ENCODE measurements at regions not wholly inside any gene's neighbourhood (a gene's known extent, or its start where the extent isn't known, plus 50 kb on each side); places are given as distances from the start of the nearest gene placed in this dataset.

DNA sequence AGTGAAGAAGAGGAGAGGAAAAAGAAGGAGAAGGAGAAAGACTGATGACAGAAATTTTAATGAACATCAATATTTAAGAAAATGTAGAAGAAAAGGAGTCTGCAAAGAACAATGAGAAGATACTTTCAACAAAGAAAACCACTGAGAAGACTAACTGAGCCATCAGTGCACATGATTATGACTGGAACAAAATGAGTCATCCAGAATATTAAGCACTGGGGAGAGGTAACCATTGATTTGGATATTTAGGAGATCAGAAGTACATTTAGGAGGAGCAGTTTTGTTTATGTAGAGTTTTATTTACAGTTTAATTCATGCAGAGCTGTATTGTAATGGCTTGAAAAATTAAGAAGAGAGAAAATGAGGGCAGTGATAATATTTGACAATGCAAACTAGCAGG, 159.1 kb downstream of the C12orf50 start:
- Histone ChIP-seq H3K79me2 (ENCODE audit: control insufficient read depth, insufficient read depth, low read length) (no peaks in the 10 kb centered on the region), H3K4me1 (ENCODE audit: control insufficient read depth in 2 of 2, insufficient read depth in 2 of 2, low read length in 2 of 2) (no peaks in the 10 kb centered on the region), H2AFZ (ENCODE audit: insufficient read depth, low read depth, low read length, poor library complexity, severe bottlenecking) (no peak overlapping the region), H3K9me3 (ENCODE audit: control extremely low read depth in 1 of 3, control insufficient read depth in 2 of 3, insufficient read depth in 1 of 3, low read length in 2 of 3) (no peaks in the 10 kb centered on the region), H3K27ac (ENCODE audit: low read length in 2 of 2) (no peak overlapping the region), H3K27me3 (replicated peaks in 1 of 4; ENCODE audit: control extremely low read depth in 1 of 4, control insufficient read depth in 3 of 4, insufficient read depth in 4 of 4, low read length in 3 of 4) (no peaks in the 10 kb centered on the region), H3K4me2 (replicated peaks; ENCODE audit: low read depth, low read length, poor library complexity, severe bottlenecking) (no peak overlapping the region), H4K20me1 (ENCODE audit: control insufficient read depth, insufficient read depth, low read length, poor library complexity, severe bottlenecking) (no peaks in the 10 kb centered on the region), H3K36me3 (replicated peaks in 1 of 2; ENCODE audit: control extremely low read depth in 1 of 2, control insufficient read depth in 1 of 2, extremely low read depth in 1 of 2, insufficient read depth in 2 of 2, low read length in 1 of 2) (no peaks in the 10 kb centered on the region), H3K9ac (ENCODE audit: low read length) (no peak overlapping the region), H3K4me3 (ENCODE audit: control extremely low read depth in 1 of 5, extremely low read depth in 1 of 5, insufficient read depth in 1 of 5, low read depth in 2 of 5, low read length in 4 of 5) (no peak overlapping the region)
- H3K27ac Mint-ChIP-seq = no peak overlapping the region
- ATAC-seq (ENCODE audit: low read depth) (no peak), DNase-seq (no peak)
- no peak for TF ChIP-seq CTCF (IDR thresholded peaks at IDR 0.05)
- no peak for TF ChIP-seq EZH2 (IDR thresholded peaks at IDR 0.05; ENCODE audit: borderline replicate concordance, insufficient read depth, low read depth, low read length, poor library complexity, severe bottlenecking)
- POLR2A ChIA-PET = no interaction called here
- no peak overlapping the region for H3K4me3 Mint-ChIP-seq
- H3K27me3 Mint-ChIP-seq = no peaks in the 10 kb centered on the region
- CTCF ChIA-PET = interaction anchor here (0.7 kb wide), 1 partner anchor 22 kb away, joined by 3 read pairs; no protein-coding TSS in a partner anchor
- H3K9me3 Mint-ChIP-seq (ENCODE audit: insufficient read depth) = no peaks in the 10 kb centered on the region
- intact Hi-C loops (cut with micrococcal nuclease) = no loop called here
- H3K4me1 Mint-ChIP-seq = no peaks in the 10 kb centered on the region

DNA sequence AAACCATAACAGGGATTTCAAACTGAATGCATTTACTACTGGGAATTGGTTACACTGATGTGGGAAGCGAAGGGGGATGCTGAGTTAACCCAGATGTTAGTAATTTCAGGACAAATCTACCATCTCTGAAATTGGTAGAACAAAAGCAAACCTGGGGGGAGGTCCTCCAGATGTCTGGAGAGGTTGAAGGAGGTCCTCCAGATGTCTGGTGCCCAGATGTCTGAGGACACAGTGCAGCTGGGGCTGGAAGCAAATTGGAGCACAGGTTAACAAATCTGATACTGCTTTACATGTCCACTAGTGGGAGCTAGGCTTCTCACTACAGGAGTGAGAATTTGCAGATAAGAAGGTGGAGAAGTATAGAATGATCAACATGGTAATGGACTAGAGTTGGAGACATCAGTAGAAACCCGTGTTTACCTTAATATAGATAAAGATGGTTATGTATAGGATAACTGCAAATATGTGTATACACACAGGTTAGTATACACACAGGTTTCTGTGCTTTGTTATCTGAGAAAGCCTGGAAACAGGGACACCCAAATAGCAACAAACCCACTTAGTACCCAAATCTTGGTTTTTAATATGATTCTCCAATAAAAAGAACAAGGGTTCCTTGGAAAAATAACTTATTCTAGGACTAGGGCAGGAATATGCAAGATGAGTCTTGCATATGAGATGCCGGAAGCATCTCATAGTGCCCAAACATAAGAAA, 162.5 kb downstream of the C12orf50 start:
- Histone ChIP-seq H3K9me3 (ENCODE audit: control extremely low read depth in 1 of 3, control insufficient read depth in 2 of 3, insufficient read depth in 1 of 3, low read length in 2 of 3) (no peaks in the 10 kb centered on the region), H3K4me1 (ENCODE audit: control insufficient read depth in 2 of 2, insufficient read depth in 2 of 2, low read length in 2 of 2) (no peaks in the 10 kb centered on the region), H3K9ac (ENCODE audit: low read length) (no peak overlapping the region), H4K20me1 (ENCODE audit: control insufficient read depth, insufficient read depth, low read length, poor library complexity, severe bottlenecking) (no peaks in the 10 kb centered on the region), H3K27ac (ENCODE audit: low read length in 2 of 2) (no peak overlapping the region), H3K4me3 (ENCODE audit: control extremely low read depth in 1 of 5, extremely low read depth in 1 of 5, insufficient read depth in 1 of 5, low read depth in 2 of 5, low read length in 4 of 5) (no peak overlapping the region), H3K4me2 (replicated peaks; ENCODE audit: low read depth, low read length, poor library complexity, severe bottlenecking) (no peak overlapping the region), H2AFZ (ENCODE audit: insufficient read depth, low read depth, low read length, poor library complexity, severe bottlenecking) (no peak overlapping the region), H3K36me3 (replicated peaks in 1 of 2; ENCODE audit: control extremely low read depth in 1 of 2, control insufficient read depth in 1 of 2, extremely low read depth in 1 of 2, insufficient read depth in 2 of 2, low read length in 1 of 2) (no peaks in the 10 kb centered on the region), H3K79me2 (ENCODE audit: control insufficient read depth, insufficient read depth, low read length) (no peaks in the 10 kb centered on the region), H3K27me3 (replicated peaks in 1 of 4; ENCODE audit: control extremely low read depth in 1 of 4, control insufficient read depth in 3 of 4, insufficient read depth in 4 of 4, low read length in 3 of 4) (no peaks in the 10 kb centered on the region)
- ChIA-PET CTCF (no interaction called here), POLR2A (no interaction called here)
- WGBS (ENCODE audit: insufficient coverage) = 60% methylated on average over 1 of the region's 3 CpGs
- intact Hi-C loops (cut with micrococcal nuclease) = no loop called here
- no peak for TF ChIP-seq EZH2 (IDR thresholded peaks at IDR 0.05; ENCODE audit: borderline replicate concordance, insufficient read depth, low read depth, low read length, poor library complexity, severe bottlenecking)
- no peak for TF ChIP-seq CTCF (IDR thresholded peaks at IDR 0.05)
- DNase-seq (no peak), ATAC-seq (ENCODE audit: low read depth) (no peak)
- Mint-ChIP-seq H3K27me3 (no peaks in the 10 kb centered on the region), H3K4me1 (no peaks in the 10 kb centered on the region), H3K27ac (no peak overlapping the region), H3K4me3 (no peak overlapping the region), H3K9me3 (ENCODE audit: insufficient read depth) (no peaks in the 10 kb centered on the region)

Data from B cell (primary cell).